H1 (cell line): ENCODE measurements at regions not wholly inside any gene's neighbourhood (a gene's known extent, or its start where the extent isn't known, plus 50 kb on each side); places are given as distances from the start of the nearest gene placed in this dataset. TPM values are rescaled to one million over a fixed set of nuclear protein-coding genes. Genes with fewer than 3 reads are reported as not detected.

Source experiments
- small RNA-seq: library from polyadenylated mRNA; stranded (forward); fragments of <200 nt; extraction: miRNeasy Mini kit (QIAGEN cat#:217004); gene quantifications from one replicate; pipeline ENCODE3, GENCODE V24; 2013; ENCODE audit not compliant: insufficient read depth

Small RNA genes in the stretch of these regions (small RNA-seq; reads per million reads assigned to genes)
- gene AC092470.1, result not detected
- not detected for gene AC135001.1
- not detected for gene MRPS18CP4
- gene RNU6-491P, result not detected
